Tibial nerve (tissue), 4 donors: ENCODE measurements at regions not wholly inside any gene's neighbourhood (a gene's known extent, or its start where the extent isn't known, plus 50 kb on each side); places are given as distances from the start of the nearest gene placed in this dataset.

Experiments
- EP300 ChIP-seq, 2 donors: sonication (generic); formaldehyde crosslinking; IDR thresholded peaks; one replicate each; pipeline ENCODE4 v1.6.1; 2017; ENCODE audit warnings: antibody characterized with exemption in 2 of 2, mild to moderate bottlenecking in 1 of 2
- TF ChIP-seq, protein P1 (sequence below), 5 experiments: fragments of 200-600 bp in 3 of 5; fragments of 450-650 bp in 2 of 5; sonication (generic) in 3 of 5; IDR thresholded peaks; one replicate each; pipeline ENCODE4 v1.5.1; 2016 to 2019; ENCODE audit warnings: antibody characterized with exemption in 5 of 5, mild to moderate bottlenecking in 3 of 5, moderate library complexity in 2 of 5

DNA sequence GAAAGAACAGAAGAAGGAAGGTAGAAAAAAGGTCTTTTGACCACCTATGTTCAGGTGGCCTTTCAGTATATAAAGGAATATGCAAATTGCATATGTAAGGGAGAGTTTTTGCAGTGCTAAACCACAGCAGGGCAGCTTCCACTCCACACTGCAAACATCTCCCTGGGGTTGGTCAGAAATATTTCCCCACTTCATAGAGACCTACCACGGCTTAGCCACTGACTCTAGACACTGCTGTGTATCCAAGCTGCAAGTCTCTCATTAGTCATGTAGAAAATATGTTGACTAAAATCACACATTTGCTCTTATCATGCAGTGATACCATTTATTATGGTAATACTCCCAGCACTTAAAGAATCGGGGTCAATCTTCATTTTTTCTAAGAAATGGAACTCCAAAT, 214.9 kb upstream of the NR2F2 start:
- TF ChIP-seq, protein P1, sequence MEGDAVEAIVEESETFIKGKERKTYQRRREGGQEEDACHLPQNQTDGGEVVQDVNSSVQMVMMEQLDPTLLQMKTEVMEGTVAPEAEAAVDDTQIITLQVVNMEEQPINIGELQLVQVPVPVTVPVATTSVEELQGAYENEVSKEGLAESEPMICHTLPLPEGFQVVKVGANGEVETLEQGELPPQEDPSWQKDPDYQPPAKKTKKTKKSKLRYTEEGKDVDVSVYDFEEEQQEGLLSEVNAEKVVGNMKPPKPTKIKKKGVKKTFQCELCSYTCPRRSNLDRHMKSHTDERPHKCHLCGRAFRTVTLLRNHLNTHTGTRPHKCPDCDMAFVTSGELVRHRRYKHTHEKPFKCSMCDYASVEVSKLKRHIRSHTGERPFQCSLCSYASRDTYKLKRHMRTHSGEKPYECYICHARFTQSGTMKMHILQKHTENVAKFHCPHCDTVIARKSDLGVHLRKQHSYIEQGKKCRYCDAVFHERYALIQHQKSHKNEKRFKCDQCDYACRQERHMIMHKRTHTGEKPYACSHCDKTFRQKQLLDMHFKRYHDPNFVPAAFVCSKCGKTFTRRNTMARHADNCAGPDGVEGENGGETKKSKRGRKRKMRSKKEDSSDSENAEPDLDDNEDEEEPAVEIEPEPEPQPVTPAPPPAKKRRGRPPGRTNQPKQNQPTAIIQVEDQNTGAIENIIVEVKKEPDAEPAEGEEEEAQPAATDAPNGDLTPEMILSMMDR (IDR thresholded peaks at IDR 0.05), result no peak
- TF ChIP-seq EP300 (IDR thresholded peaks at IDR 0.05), result no peak
